Panc1 (cell line): ENCODE measurements at regions not wholly inside any gene's neighbourhood (a gene's known extent, or its start where the extent isn't known, plus 50 kb on each side); places are given as distances from the start of the nearest gene placed in this dataset.

Experiments
- POLR2AphosphoS5 ChIP-seq: IDR thresholded peaks from 2 replicates; pipeline ENCODE4 v1.6.1; 2012; ENCODE audit warnings: mild to moderate bottlenecking, low read depth, low read length, moderate library complexity
- SIN3A ChIP-seq: IDR thresholded peaks from 2 replicates; pipeline ENCODE4 v1.6.1; 2012; ENCODE audit warnings: low read depth, mild to moderate bottlenecking, low read length, moderate library complexity, borderline replicate concordance; ENCODE audit not compliant: insufficient read depth
- TF ChIP-seq, protein P1 (sequence below): fragments of 450-650 bp; IDR thresholded peaks from 2 replicates; pipeline ENCODE4 v1.5.1; 2017; ENCODE audit warnings: mild to moderate bottlenecking
- TF ChIP-seq, protein P2 (sequence below), 2 experiments: IDR thresholded peaks; 2 replicates each; pipeline ENCODE4 v1.6.1; 2011 to 2012; ENCODE audit warnings: low read depth in 2 of 2, control low read depth in 1 of 2, low read length in 1 of 2, mild to moderate bottlenecking in 1 of 2, moderate library complexity in 1 of 2; ENCODE audit not compliant: insufficient read depth in 1 of 2

DNA sequence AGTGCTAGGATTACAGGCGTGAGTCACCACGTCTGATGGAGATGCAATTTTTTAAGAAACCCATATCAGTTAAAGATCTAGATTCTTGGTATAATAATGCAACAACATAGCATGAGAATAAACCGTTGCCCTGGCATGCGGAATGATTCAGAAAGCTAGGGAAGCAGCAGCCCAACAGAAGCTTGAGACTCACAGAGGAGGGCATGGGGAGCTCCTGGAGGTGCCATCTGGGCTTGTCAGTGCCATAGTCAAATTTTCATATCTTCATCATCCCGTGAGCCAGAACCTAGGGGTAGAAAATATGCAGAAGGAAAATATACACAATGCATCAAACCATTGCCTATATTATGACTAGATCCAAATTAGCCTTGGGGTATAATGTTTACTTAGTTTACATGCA, 118.7 kb upstream of the ADAMTS16 start:
- TF ChIP-seq, protein P1, sequence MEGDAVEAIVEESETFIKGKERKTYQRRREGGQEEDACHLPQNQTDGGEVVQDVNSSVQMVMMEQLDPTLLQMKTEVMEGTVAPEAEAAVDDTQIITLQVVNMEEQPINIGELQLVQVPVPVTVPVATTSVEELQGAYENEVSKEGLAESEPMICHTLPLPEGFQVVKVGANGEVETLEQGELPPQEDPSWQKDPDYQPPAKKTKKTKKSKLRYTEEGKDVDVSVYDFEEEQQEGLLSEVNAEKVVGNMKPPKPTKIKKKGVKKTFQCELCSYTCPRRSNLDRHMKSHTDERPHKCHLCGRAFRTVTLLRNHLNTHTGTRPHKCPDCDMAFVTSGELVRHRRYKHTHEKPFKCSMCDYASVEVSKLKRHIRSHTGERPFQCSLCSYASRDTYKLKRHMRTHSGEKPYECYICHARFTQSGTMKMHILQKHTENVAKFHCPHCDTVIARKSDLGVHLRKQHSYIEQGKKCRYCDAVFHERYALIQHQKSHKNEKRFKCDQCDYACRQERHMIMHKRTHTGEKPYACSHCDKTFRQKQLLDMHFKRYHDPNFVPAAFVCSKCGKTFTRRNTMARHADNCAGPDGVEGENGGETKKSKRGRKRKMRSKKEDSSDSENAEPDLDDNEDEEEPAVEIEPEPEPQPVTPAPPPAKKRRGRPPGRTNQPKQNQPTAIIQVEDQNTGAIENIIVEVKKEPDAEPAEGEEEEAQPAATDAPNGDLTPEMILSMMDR, result no peak
- TF ChIP-seq, protein P2, sequence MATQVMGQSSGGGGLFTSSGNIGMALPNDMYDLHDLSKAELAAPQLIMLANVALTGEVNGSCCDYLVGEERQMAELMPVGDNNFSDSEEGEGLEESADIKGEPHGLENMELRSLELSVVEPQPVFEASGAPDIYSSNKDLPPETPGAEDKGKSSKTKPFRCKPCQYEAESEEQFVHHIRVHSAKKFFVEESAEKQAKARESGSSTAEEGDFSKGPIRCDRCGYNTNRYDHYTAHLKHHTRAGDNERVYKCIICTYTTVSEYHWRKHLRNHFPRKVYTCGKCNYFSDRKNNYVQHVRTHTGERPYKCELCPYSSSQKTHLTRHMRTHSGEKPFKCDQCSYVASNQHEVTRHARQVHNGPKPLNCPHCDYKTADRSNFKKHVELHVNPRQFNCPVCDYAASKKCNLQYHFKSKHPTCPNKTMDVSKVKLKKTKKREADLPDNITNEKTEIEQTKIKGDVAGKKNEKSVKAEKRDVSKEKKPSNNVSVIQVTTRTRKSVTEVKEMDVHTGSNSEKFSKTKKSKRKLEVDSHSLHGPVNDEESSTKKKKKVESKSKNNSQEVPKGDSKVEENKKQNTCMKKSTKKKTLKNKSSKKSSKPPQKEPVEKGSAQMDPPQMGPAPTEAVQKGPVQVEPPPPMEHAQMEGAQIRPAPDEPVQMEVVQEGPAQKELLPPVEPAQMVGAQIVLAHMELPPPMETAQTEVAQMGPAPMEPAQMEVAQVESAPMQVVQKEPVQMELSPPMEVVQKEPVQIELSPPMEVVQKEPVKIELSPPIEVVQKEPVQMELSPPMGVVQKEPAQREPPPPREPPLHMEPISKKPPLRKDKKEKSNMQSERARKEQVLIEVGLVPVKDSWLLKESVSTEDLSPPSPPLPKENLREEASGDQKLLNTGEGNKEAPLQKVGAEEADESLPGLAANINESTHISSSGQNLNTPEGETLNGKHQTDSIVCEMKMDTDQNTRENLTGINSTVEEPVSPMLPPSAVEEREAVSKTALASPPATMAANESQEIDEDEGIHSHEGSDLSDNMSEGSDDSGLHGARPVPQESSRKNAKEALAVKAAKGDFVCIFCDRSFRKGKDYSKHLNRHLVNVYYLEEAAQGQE (IDR thresholded peaks at IDR 0.05; ENCODE audit: insufficient read depth in 1 of 2, low read depth in 2 of 2, low read length in 1 of 2), result no peak
- TF ChIP-seq SIN3A, result no peak
- TF ChIP-seq POLR2AphosphoS5, result no peak
